Neuronal stem cell (in vitro differentiated cells): ENCODE measurements at regions not wholly inside any gene's neighbourhood (a gene's known extent, or its start where the extent isn't known, plus 50 kb on each side); places are given as distances from the start of the nearest gene placed in this dataset.

Experiments used
- DNase-seq: peaks from one replicate; pipeline ENCODE4 v3.0.0-alpha.2; 2013; ENCODE audit warnings: low spot score
- H2AFZ ChIP-seq: one replicate; pipeline ENCODE4 v1.6.1; 2013; ENCODE audit warnings: mild to moderate bottlenecking, low read length, inconsistent platforms
- H2AK5ac ChIP-seq: 2 replicates; pipeline ENCODE4 v1.6.1; 2013; ENCODE audit warnings: low read depth, mild to moderate bottlenecking, inconsistent platforms, low read length, moderate library complexity, mixed read lengths
- H2BK120ac ChIP-seq: 2 replicates; pipeline ENCODE4 v1.6.1; 2013; ENCODE audit warnings: low read depth, mild to moderate bottlenecking, inconsistent platforms, low read length, moderate library complexity, mixed read lengths
- H2BK12ac ChIP-seq: one replicate; pipeline ENCODE4 v1.6.1; 2013; ENCODE audit warnings: low read length, inconsistent platforms
- H2BK15ac ChIP-seq: 2 replicates; pipeline ENCODE4 v1.6.1; 2013; ENCODE audit warnings: mild to moderate bottlenecking, low read length, inconsistent platforms, mixed read lengths
- H2BK5ac ChIP-seq: one replicate; pipeline ENCODE4 v1.6.1; 2013; ENCODE audit warnings: inconsistent platforms, mild to moderate bottlenecking, low read length, moderate library complexity
- H3K14ac ChIP-seq: one replicate; pipeline ENCODE4 v1.6.1; 2013; ENCODE audit warnings: low read length, inconsistent platforms
- H3K18ac ChIP-seq: 2 replicates; pipeline ENCODE4 v1.6.1; 2013; ENCODE audit warnings: low read length, inconsistent platforms
- H3K23ac ChIP-seq: 2 replicates; pipeline ENCODE4 v1.6.1; 2013; ENCODE audit warnings: low read depth, mild to moderate bottlenecking, mixed read lengths, low read length, inconsistent platforms; ENCODE audit not compliant: poor library complexity
- H3K27ac ChIP-seq: replicated peaks from 3 replicates; pipeline ENCODE4 v1.5.1; 2013; ENCODE audit warnings: low read length, inconsistent platforms
- H3K27me3 ChIP-seq, 3 experiments: 2 replicates each; pipeline ENCODE4 v1.6.1; 2013; ENCODE audit warnings: low read length in 3 of 3, mild to moderate bottlenecking in 2 of 3, inconsistent platforms in 1 of 3, low read depth in 1 of 3, mixed read lengths in 1 of 3, moderate library complexity in 1 of 3; ENCODE audit not compliant: control insufficient read depth in 3 of 3, insufficient read depth in 3 of 3
- H3K36me3 ChIP-seq, 2 donors: replicated peaks in 1 of 2; 2 replicates each; pipeline ENCODE4 v1.6.1; 2013; ENCODE audit warnings: low read length in 2 of 2; ENCODE audit not compliant: control insufficient read depth in 2 of 2, insufficient read depth in 2 of 2
- H3K4ac ChIP-seq: 2 replicates; pipeline ENCODE4 v1.6.1; 2013; ENCODE audit warnings: inconsistent platforms, mild to moderate bottlenecking, low read length, moderate library complexity
- H3K4me1 ChIP-seq, 2 donors: 1 replicate in 1 of 2; 2 replicates in 1 of 2; pipeline ENCODE4 v1.6.1; 2013; ENCODE audit warnings: low read length in 2 of 2, low read depth in 1 of 2; ENCODE audit not compliant: control insufficient read depth in 2 of 2, insufficient read depth in 1 of 2
- H3K4me2 ChIP-seq: one replicate; pipeline ENCODE4 v1.6.1; 2013; ENCODE audit warnings: mild to moderate bottlenecking, low read length, inconsistent platforms; ENCODE audit not compliant: insufficient read depth, poor library complexity, severe bottlenecking
- H3K4me3 ChIP-seq, 2 donors: 2 replicates each; pipeline ENCODE4 v1.5.1; 2013; ENCODE audit warnings: low read length in 2 of 2, mild to moderate bottlenecking in 2 of 2, inconsistent platforms in 1 of 2, moderate library complexity in 1 of 2
- H3K79me1 ChIP-seq: one replicate; pipeline ENCODE4 v1.6.1; 2013; ENCODE audit warnings: low read depth, mild to moderate bottlenecking, inconsistent platforms, low read length, moderate library complexity
- H3K9ac ChIP-seq: one replicate; pipeline ENCODE4 v1.6.1; 2013; ENCODE audit warnings: mild to moderate bottlenecking, low read depth, low read length, inconsistent platforms; ENCODE audit not compliant: poor library complexity
- H3K9me3 ChIP-seq, 2 donors: replicated peaks in 1 of 2; 2 replicates each; pipeline versions ENCODE3 to v1.6.1; 2013; ENCODE audit warnings: low read length in 2 of 2, mild to moderate bottlenecking in 2 of 2, inconsistent platforms in 1 of 2, low read depth in 1 of 2, mixed read lengths in 1 of 2, moderate library complexity in 1 of 2; ENCODE audit not compliant: control insufficient read depth in 2 of 2, insufficient read depth in 1 of 2
- H4K8ac ChIP-seq: one replicate; pipeline ENCODE4 v1.6.1; 2013; ENCODE audit warnings: low read depth, mild to moderate bottlenecking, inconsistent platforms, low read length, moderate library complexity
- H4K91ac ChIP-seq: one replicate; pipeline ENCODE4 v1.6.1; 2013; ENCODE audit warnings: low read length, low read depth, mild to moderate bottlenecking, inconsistent platforms; ENCODE audit not compliant: poor library complexity
- WGBS, 2 donors: extraction: QIAGEN DNeasy Blood & Tissue Kit; methylation state at CpG; one replicate each; pipeline ENCODE4 v1.1.7; 2013; ENCODE audit warnings: missing lambda C conversion rate in 2 of 2, mixed read lengths in 1 of 2; ENCODE audit not compliant: insufficient read length in 2 of 2, insufficient replicate concordance in 1 of 2; ENCODE audit errors: extremely low coverage in 2 of 2; 5-methylcytosine and 5-hydroxymethylcytosine counted together

DNA sequence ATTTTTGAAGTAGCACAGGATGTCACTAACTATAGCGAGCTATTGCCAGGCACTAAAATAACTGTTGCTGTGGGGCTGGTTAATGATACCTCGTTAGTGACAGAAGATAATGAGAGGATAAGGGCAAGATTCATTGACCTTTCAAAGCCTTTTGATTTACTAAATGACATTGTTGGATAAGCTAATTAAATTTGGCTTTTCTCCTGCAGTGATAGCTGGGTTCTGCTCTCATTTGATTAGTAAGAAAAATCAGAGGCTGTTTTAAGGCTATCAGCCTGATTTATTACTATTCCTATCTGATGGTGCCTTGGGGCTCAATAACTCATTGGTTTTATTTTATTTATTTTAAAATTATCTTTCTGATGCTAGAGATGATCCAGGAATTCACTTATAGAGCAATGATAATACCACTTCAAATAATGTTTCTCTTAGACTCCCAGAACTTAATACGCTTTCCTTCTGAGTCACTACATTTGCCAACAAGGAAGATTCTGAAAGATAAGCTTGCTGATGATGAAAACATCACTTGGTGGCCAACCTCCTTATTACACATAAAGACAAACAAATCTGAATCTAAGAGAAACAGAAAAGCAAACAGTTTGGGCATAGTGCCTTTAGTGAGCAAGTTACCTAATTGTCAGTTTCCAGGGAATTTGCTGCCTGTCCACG lies 501.3 kb upstream of the ARGLU1 start:
- no peak overlapping the region for H4K91ac ChIP-seq
- no peak for DNase-seq
- H2BK15ac ChIP-seq = no peak overlapping the region
- no peak overlapping the region for H2BK12ac ChIP-seq
- no peak overlapping the region for H3K27ac ChIP-seq
- H2BK5ac ChIP-seq = no peak overlapping the region
- H3K9me3 ChIP-seq = peaks cover 0 to 2% of the 10 kb centered on the region in 2 donors
- no peak overlapping the region for H3K18ac ChIP-seq
- H4K8ac ChIP-seq = no peak overlapping the region
- no peak overlapping the region for H3K23ac ChIP-seq
- no peak overlapping the region for H2BK120ac ChIP-seq
- no peak overlapping the region for H3K4me3 ChIP-seq
- no peak overlapping the region for H3K14ac ChIP-seq
- H3K4me1 ChIP-seq = peaks cover 0 to 6% of the 10 kb centered on the region in 2 donors
- H3K4ac ChIP-seq = no peak overlapping the region
- no peaks in the 10 kb centered on the region for H3K27me3 ChIP-seq
- WGBS, 2 donors = no CpG with 5 or more reads among the region's 4 CpGs
- H2AK5ac ChIP-seq = no peak overlapping the region
- no peak overlapping the region for H2AFZ ChIP-seq
- no peak overlapping the region for H3K9ac ChIP-seq
- H3K79me1 ChIP-seq = no peaks in the 10 kb centered on the region
- H3K4me2 ChIP-seq = no peak overlapping the region
- no peaks in the 10 kb centered on the region for H3K36me3 ChIP-seq

DNA sequence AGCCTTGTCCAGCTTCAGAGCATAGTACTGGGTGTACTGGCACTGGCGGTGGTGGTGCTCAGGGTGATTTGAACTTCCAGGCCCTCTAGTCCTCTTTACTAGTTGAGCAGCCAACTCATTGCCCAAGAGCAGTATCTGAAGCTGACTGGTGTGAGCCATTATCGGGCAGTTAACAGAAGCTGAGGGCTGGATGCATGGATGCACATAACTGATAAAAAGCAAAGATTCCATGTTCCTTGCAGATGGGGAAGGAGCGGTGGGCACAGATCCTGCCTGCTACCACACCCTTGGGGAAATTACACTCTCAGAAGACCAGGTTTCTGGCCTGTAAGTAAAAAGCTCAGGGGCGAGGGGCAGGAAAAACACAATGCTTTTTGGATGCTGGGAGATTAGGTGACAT lies 499.4 kb upstream of the ARGLU1 start:
- Histone ChIP-seq H2BK15ac (no peak overlapping the region), H3K79me1 (no peaks in the 10 kb centered on the region), H3K4me1 (peaks cover 0 to 6% of the 10 kb centered on the region in 2 donors), H2BK5ac (no peak overlapping the region), H3K36me3 (no peaks in the 10 kb centered on the region), H3K27me3 (no peaks in the 10 kb centered on the region), H3K9ac (no peak overlapping the region), H3K23ac (no peak overlapping the region), H3K14ac (no peak overlapping the region), H2AFZ (peak overlapping the region; percentile 15), H2BK12ac (no peak overlapping the region), H2AK5ac (no peak overlapping the region), H3K4ac (no peak overlapping the region), H3K27ac (no peak overlapping the region), H4K91ac (no peak overlapping the region), H3K9me3 (no peaks in the 10 kb centered on the region), H3K4me2 (no peak overlapping the region), H3K18ac (no peak overlapping the region), H4K8ac (no peak overlapping the region), H3K4me3 (no peak overlapping the region), H2BK120ac (no peak overlapping the region)
- no CpG with 5 or more reads among the region's 4 CpGs for WGBS, 2 donors
- no peak for DNase-seq

GRCh38 chr13:107066355-107066754 lies 498.4 kb upstream of the ARGLU1 start:
- no peak overlapping the region for H2BK120ac ChIP-seq
- no peak overlapping the region for H3K4me3 ChIP-seq
- no peak overlapping the region for H4K8ac ChIP-seq
- no peak overlapping the region for H2BK15ac ChIP-seq
- H3K4ac ChIP-seq = no peak overlapping the region
- no peak overlapping the region for H2AK5ac ChIP-seq
- WGBS, 2 donors = no CpG with 5 or more reads among the region's 3 CpGs
- H3K9me3 ChIP-seq = no peaks in the 10 kb centered on the region
- no peak for DNase-seq
- H3K14ac ChIP-seq = no peak overlapping the region
- H3K36me3 ChIP-seq = no peaks in the 10 kb centered on the region
- no peak overlapping the region for H3K23ac ChIP-seq
- no peak overlapping the region for H4K91ac ChIP-seq
- no peak overlapping the region for H2AFZ ChIP-seq
- H3K18ac ChIP-seq = no peak overlapping the region
- H2BK12ac ChIP-seq = no peak overlapping the region
- H2BK5ac ChIP-seq = no peak overlapping the region
- no peak overlapping the region for H3K4me2 ChIP-seq
- H3K4me1 ChIP-seq = peaks cover 0 to 6% of the 10 kb centered on the region in 2 donors
- H3K9ac ChIP-seq = no peak overlapping the region
- H3K27me3 ChIP-seq = no peaks in the 10 kb centered on the region
- H3K79me1 ChIP-seq = no peaks in the 10 kb centered on the region
- H3K27ac ChIP-seq = no peak overlapping the region

DNA sequence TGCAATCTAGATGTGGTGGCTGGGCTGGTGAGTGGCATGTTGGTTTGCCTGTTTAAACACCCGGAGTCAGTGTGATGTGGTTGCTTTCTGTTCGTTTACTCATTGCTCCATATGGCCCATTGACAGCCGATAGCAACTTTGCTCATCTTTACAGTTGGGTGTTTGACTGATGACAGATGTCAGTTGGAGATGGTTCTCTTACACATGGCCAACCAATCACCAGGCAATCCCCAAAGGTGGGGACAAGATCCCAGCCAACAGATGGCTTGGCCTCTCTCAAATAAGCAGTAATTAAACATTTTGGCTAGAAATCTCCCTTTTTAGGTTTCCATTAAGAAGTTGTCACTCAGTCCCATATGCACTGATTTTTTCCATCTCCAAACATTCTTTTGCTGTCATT lies 497.1 kb upstream of the ARGLU1 start:
- Histone ChIP-seq H2AK5ac (no peak overlapping the region), H2BK12ac (no peak overlapping the region), H3K9me3 (no peaks in the 10 kb centered on the region), H4K8ac (no peak overlapping the region), H2BK120ac (no peak overlapping the region), H3K27ac (no peak overlapping the region), H3K4me1 (peaks cover 0 to 6% of the 10 kb centered on the region in 2 donors), H3K4me2 (no peak overlapping the region), H2AFZ (no peak overlapping the region), H3K4ac (no peak overlapping the region), H3K14ac (no peak overlapping the region), H2BK5ac (no peak overlapping the region), H3K27me3 (no peaks in the 10 kb centered on the region), H3K9ac (no peak overlapping the region), H3K23ac (no peak overlapping the region), H2BK15ac (no peak overlapping the region), H3K79me1 (no peaks in the 10 kb centered on the region), H3K36me3 (no peaks in the 10 kb centered on the region), H4K91ac (no peak overlapping the region), H3K18ac (no peak overlapping the region), H3K4me3 (no peak overlapping the region)
- no peak for DNase-seq
- no CpG with 5 or more reads among the region's 3 CpGs for WGBS, 2 donors
